Retinal pigment epithelial cell (primary cell): ENCODE measurements at regions not wholly inside any gene's neighbourhood (a gene's known extent, or its start where the extent isn't known, plus 50 kb on each side); places are given as distances from the start of the nearest gene placed in this dataset.

Experiments used
- DNase-seq: peaks from one replicate; pipeline ENCODE4 v3.0.0-alpha.2; 2010; ENCODE audit warnings: low read depth
- H3K4me3 ChIP-seq: 2 replicates; pipeline ENCODE4 v1.5.1; 2011; ENCODE audit warnings: mild to moderate bottlenecking, low read length, control low read depth, moderate library complexity
- CTCF ChIP-seq: conservative IDR thresholded peaks from 2 replicates; pipeline ENCODE4 v1.5.1; 2011; ENCODE audit warnings: low read depth, low read length, control low read depth, inconsistent platforms

GRCh38 chr11:81840380-81840779 lies 893.3 kb downstream of the FAM181B start:
- no peak for TF ChIP-seq CTCF
- DNase-seq, result no peak
- no peak overlapping the region for H3K4me3 ChIP-seq

- TF ChIP-seq CTCF, result no peak
- no peak for DNase-seq
- no peak overlapping the region for H3K4me3 ChIP-seq
These were observed 893.7 kb downstream of the FAM181B start for GRCh38 chr11:81839976-81840375.

- H3K4me3 ChIP-seq, result no peak overlapping the region
- no peak for TF ChIP-seq CTCF
- DNase-seq, result no peak
These were observed 894.6 kb downstream of the FAM181B start for GRCh38 chr11:81839016-81839415.

- no peak for TF ChIP-seq CTCF
- no peak for DNase-seq
- H3K4me3 ChIP-seq, result no peak overlapping the region
These were observed 903.7 kb downstream of the FAM181B start for GRCh38 chr11:81829976-81830375.

- no peak for DNase-seq
- no peak for TF ChIP-seq CTCF
- no peak overlapping the region for H3K4me3 ChIP-seq
These were observed 908.3 kb downstream of the FAM181B start for GRCh38 chr11:81825346-81825745.

- no peak overlapping the region for H3K4me3 ChIP-seq
- no peak for DNase-seq
- TF ChIP-seq CTCF, result no peak
These were observed 914.2 kb downstream of the FAM181B start for GRCh38 chr11:81819462-81819861.

- no peak overlapping the region for H3K4me3 ChIP-seq
- DNase-seq, result no peak
- TF ChIP-seq CTCF, result no peak
These were observed 928.8 kb downstream of the FAM181B start for GRCh38 chr11:81804858-81805257.
